Left kidney (tissue), 1 donor: ENCODE measurements at regions not wholly inside any gene's neighbourhood (a gene's known extent, or its start where the extent isn't known, plus 50 kb on each side); places are given as distances from the start of the nearest gene placed in this dataset.

Source experiments
- DNase-seq: peaks from one replicate; pipeline ENCODE4 v3.0.0-alpha.2; 2013

DNA sequence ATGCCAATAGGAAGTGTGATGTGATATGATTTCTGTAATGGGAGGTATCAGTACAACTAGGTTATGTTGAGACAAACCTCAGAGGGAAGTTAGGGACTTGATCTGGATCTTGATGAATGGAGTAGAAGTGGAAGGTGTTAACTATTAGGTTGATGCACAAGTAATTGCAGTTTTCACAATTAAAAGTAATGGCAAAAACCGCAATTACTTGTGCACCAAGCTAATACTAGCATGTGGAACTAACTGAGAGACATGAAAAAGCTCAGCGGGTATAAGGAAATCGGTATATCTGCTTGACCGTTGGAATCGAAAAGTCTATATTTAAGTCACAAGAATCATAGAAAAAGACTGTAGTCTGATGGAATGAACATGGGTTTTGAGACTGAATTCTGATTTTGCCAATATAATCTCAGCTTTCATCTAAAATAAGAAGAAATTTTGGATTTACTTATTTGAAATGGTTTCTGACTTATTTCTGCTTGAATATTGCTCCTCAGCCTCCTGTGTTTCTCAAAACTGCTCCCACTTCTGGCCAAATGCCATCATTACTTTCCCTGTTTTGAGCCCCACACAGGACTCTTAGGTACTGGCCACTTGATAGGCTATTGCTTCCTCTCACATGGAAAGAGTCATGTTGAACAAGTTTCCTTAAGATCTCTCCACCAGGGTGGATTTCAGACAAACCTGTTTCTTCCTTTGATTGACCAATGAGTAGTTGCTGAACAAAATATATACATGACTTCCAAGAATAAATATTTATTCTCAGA, 271.5 kb upstream of the COL8A1 start:
- DNase-seq, result no peak

DNA sequence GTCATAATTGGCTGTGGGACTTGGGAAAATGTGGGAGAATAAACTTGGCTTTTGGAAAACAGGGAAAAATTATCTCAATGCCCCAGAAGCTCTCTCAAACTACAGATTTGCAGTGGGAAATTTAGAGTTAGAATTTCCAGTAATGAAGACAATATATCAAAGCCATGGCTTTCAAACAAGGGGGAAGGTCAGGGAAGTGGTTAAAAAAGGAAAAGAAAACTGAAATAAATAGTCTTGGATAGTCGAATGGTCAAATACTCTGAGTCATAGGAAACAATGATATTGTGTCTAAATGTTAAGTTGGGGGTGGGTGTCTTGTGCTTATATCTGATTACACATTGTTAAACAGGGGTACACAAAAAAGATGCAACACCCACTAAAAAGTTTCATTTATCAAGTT, 272.4 kb upstream of the COL8A1 start:
- DNase-seq, result no peak

DNA sequence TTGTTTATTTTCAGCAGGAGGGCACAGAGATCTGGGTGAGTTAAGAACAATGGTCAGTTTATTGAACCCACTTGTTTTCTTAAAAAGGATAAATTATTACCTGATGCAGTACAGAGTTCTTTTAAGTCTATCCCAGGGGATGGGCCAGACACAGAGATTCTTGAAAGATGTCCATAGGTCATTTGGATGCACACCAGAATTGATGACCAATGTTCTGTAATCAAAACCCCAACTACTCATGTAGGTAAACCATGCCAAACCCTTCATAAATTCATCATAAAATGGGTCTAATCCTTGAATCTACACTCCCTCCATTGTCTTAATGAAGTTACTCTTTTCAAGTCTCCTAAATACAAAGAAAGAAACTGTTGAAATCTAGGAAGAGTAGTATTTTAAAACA, 273.0 kb upstream of the COL8A1 start:
- DNase-seq, result no peak

DNA sequence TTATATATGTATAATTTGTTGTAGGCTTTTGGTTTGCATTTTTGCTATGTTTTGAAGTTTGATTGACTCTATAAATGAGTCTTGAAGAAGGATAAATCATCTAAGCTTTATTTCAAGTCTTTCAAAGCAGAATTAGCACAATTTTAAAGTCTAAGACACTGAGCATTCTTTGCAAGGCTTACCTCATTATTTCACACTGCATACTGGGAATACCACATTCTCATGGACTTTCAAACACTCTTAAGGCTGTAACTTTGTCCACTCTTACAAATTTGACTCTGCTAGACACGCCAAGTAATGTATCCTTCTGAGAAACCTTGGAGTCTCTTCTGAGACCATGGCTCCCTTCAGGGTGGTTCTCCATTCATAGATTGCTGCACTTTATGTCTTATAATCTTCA, 281.3 kb upstream of the COL8A1 start:
- no peak for DNase-seq

DNA sequence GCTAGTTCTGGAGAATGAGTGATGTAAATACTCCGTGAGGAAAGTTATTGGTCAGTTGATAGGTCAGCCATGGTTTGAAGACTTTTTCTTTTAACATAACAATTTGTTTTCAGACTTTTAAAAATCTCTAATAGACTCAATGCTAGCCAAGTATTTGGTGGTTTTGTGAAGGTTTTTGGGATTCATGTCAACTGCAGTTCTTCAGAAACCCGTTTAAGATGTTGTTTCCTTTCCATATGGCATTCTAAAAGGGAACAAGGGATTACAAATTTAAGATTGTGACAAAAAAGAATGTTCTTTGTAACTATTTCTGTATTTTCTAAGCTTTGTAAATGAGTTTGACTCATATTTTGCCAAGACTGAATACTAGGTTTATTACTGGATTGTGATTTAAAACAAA, 281.7 kb upstream of the COL8A1 start:
- no peak for DNase-seq

DNA sequence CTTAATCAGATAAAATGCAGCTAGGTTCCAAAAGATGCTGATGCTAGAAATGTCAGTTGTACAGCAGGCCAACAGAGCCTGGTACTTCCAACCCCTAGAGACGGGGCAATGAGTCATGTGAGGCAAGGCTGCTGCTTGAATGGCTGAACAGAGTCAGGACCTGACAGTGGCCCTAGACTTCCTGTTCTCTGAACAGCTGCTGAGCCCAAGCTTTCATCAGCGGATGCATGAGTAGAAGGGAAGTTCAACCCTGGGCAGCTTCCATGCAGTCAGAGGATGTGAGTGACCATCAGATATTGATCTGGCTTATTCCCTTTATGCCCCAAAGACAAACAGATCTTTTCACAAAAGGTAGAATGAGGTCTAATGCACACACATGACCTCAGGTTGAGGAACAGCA, 282.9 kb upstream of the COL8A1 start:
- DNase-seq, result no peak

DNA sequence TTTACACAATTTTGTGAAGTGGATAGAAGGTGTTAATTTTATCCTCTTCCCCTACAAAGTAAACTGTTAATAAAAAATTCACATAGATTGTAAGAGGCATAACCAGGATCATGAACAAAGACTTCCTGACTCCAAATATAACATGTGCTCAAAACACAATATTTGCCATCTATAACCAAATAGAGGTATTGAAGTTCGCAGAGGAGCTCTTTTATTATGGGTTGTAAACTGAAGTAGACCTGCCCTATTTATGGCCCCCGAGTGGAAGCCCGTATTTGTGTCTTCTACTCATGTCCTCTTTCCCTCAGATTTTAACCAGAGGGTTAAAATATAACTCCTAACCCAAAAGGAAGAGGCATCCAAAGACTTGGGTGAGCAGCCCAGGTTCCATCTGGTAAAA, 285.6 kb upstream of the COL8A1 start:
- no peak for DNase-seq

DNA sequence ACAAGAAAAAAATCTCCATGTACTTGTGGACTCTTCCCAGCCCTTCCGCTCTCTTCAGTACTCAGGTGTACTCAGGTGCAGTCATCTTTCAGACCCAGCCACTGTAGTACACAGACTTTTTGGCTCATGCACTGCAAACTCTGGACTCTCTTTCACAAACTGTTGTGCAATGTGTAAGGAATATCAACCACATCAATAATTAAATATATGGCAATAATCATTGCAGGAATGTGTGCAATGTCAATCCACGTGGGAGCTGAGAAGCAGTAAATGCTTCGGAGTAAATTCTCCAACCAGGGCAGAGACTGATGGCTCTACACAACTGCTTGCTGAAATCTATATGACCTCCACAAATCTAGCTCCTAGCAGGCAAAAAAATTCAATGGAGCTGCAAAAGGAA, 287.3 kb upstream of the COL8A1 start:
- no peak for DNase-seq

DNA sequence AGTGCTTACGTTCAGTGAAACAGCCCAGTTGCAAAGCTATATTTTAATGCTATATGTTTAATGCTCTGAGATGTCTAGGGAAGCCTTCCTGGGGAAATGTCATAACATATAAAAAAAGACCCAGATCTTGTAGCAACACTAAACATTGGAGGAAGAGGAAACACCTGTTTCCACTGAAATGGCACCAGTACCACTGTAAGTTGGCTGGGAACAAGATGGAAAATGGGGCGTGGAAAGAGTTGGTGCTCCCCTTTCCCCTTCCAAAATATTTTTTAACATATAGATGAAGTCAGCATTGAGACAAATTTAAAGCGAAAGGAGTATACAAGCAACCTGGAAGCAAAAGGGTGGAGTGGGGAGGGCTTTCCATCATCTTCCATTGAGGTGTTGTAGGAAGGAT, 289.9 kb upstream of the COL8A1 start:
- no peak for DNase-seq

DNA sequence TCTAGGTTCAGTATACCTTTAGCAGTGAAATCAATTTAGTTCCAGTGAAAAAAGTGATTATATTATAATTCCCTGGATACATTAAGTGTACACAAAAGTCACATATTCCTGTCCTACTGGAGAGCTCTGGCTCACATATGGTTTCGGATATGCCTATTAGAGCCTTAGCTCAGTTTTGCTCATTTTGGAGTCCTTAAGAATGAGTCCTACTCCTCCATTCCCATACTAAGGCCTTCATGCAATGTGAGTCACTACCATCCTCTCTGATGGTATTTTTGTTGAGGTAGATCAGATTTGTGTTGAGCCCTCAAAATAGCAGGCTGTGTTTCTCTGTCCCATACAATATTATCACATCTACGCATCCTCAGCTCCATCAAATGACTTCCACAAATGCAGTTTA, 294.2 kb upstream of the COL8A1 start:
- no peak for DNase-seq

DNA sequence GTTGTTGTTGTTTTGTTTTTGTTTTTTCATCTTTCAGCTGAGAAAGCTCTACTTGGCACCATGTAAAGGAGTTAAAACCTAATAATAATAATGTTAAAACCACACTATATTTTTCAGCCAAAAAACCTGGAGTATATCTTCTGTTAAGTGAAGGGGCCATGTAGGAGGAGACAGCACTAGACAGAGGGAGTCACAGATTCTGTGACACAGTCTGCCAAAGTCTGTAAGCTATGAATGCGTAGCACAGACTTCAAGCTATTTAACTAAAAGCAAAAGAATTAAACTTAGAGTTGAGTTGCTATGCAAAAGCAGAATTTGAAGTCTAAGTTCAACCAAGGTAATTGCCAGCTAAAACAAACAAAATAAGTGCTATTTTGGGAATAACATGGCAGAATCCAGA, 296.0 kb upstream of the COL8A1 start:
- no peak for DNase-seq

DNA sequence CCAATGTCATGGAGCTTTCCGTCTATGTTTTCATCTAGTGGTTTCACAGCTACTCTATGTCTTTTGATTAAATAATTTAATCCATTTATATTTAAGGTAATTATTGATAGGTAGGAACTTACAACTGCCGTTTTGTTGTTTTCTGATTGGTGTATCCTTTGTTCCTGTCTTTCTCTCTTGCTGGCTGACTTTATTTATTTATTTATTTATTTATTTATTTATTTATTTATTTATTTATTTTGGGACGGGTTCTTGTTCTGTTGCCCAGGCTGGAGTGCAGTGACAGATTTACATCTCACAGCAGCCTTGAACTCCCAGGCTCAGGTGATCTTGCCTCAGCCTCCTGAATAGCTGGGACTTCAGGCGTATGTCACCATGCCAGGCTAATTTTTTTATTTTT, 299.2 kb upstream of the COL8A1 start:
- no peak for DNase-seq

DNA sequence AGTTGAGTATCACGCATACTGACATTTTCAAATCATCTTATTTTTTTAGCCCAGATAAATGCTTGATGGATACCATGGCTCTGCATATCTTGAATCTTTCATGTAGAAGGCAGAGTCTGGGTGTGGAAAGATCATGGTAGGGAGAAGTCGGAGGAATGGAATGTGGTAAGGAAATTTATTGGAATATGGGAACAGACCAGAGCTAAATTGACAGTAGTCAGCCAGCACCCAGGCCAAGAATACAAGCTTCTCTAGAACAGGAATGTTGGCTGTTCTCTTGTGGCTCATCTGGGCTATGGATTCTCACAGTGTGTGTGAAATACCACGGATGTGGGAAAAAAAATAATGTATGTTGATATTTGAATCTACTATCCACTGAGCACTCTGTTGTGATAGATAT, 305.7 kb upstream of the COL8A1 start:
- no peak for DNase-seq

DNA sequence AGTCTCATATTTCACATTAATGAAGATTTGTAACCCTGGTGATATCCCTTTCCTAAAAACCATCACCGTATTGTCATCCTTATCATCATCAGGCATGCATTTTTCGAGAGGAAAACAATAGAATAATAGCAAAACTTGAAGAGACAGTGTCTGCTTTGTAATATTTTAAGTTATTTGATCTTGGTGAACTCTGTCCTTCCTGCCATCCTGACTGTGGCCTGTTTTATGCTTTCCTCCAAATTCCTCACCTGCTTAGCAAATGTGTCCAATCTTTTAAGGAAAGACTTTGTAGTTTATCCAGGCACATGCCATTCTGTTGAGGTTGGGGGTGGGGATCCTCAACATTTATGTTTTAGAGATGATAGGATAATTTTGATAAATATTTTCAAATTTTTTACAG, 306.1 kb upstream of the COL8A1 start:
- DNase-seq, result no peak

DNA sequence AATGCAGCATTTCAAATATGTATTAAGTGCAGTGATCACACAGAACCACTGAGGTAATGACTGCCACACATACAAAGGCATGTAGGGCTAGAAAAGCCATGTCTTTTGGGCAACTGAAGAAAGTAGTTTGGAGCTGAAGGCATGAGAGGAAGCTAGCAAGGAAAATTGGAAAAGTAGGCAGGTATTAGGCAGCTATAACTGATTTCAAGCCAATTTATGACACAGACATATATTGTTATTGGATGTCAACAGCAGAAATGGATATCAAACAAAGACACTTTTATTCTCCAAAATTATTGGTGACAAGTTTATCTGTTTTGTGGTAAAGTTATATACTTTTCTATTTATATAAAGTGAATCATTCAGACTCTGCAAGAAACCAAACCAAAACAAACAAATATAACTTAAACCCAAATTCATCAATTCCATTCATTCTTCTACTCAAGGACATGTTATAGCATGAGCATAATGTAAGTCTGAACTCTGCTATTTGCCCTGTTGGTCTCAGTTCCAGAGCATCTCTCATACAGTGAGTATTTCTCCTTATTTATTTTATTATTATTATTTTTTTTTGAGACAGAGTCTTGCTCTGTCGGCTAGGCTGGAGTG, 307.4 kb upstream of the COL8A1 start:
- DNase-seq, result no peak

DNA sequence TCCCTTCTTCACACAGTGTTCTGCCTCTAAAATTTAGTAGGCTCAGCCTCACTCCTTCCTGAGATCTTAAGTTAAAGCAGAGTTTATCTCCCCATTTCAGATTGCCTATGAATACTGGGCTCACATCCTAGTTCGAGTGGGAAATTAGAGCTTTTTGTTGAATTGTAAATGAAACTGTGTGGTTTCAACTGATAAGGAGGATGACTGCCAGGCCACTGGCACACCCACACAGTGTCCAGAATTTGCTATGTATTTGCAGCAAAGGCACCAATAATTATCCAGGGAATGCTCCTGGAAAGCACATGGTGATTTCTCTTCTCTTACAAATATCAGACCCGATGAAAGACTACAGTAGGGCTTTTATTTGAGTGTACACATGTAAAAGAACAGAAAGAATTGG, 308.1 kb upstream of the COL8A1 start:
- no peak for DNase-seq

DNA sequence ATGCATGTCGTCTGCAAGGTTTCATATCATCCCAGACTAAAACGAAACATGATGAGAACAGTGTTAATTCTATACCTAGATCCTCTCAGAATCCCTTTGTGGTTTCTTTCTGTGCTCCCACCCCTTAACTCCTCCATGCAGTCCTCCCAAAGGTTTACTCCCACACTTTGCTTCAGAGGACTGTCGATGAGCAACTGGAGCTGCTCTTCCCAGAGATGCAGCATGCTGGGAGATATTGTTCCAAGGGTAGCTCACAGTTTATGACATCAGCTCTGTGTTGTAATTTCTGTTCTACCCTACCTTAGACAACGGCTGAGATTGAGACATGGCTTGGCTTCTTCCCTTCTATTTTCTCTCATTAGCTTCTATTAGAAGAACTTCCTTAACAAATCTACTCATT, 313.0 kb upstream of the COL8A1 start:
- no peak for DNase-seq

DNA sequence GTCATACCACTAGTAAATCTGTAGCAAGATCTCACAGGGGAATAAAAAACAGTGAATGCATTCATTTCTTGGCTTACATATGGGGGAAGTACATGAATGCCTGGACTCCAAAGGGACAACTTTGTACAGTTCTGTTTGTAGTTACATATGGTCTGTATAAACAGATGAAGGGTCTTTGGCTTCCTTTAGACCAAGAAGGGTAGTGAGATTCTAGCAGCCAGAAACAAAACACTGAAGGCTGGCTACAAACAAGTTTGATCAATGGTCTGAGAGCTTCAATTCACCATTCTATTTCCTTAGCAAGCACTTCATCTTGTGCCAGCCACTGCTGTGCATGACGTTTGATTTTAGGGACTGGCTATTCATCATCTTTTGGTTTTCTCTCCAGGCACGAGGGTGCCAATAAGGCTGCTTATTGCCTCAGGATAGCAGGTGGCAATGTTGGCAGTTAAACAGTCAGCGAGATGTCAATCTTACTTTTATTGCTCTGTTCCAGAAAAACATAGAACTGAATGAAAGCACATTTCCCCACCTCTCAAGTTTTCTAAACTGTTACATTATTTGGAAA, 313.7 kb upstream of the COL8A1 start:
- no peak for DNase-seq

DNA sequence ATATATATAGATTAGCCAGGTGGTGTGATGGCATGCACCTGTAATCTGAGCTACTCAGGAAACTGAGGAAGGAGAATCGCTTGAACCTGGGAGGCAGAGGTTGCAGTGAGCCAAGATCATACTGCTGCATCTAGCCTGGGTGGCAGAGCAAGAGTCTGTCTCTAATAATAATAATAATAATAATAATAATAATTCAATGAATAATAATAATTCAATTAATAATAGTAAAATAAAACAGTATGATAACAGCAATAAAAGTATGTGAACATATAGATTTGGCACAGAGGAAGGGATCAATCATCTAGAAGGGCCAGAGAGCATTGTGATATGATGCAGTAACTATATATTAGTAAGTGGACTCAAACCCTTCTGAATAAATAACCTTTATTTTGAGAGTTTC, 314.5 kb upstream of the COL8A1 start:
- no peak for DNase-seq

DNA sequence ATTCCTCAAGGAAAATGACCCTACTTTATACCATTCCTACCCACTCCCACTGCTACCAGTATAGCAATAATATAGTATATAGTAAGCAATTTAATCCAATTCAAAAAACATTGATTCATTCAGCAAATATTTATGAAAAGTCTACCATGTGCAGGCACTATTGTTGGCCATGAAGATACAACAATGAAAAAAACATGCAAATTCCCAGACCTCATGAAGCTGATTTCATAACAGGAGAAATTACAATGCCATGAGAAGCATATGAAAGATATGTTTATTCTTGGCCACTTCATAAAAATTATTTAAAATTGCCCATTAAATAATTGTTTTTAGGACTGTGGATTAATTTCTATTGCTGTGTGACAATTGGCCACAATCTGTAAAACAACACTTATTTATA, 315.8 kb upstream of the COL8A1 start:
- no peak for DNase-seq

DNA sequence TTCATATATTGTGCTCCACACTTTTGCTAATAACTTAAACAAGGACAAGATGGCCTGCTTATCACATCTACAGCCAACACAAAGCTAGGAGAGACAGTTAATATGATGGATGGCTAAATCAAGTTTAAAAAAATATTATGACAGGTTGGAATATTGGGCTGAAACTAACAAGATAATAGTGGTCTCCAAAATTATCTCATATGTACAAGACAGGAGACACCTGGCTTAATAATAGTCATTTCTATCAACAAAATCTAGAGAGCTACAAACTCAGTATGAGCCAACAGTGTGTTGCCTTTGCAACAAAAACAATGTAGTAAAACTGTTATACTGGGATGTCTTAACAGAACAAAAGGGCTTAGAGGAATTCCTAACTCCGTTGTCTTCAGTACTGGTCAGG, 317.1 kb upstream of the COL8A1 start:
- no peak for DNase-seq

DNA sequence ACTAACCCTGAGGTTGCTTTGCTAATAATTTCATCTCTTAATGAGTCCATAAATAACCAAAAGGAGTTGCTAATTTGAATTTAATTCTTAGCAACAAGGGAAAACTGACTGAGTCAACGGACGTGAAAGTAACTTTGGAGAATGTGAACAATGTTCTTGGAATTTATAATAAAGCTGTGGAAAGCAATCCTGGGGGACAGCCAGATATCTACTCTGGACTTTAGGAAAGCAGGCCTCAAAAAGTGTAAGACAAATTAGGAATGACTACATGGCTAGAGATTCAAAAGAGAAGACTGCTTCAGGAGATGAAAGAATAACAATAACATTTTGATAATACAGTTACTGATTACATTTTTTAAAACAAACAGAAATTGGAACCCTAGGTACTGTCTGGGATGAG, 318.4 kb upstream of the COL8A1 start:
- no peak for DNase-seq

DNA sequence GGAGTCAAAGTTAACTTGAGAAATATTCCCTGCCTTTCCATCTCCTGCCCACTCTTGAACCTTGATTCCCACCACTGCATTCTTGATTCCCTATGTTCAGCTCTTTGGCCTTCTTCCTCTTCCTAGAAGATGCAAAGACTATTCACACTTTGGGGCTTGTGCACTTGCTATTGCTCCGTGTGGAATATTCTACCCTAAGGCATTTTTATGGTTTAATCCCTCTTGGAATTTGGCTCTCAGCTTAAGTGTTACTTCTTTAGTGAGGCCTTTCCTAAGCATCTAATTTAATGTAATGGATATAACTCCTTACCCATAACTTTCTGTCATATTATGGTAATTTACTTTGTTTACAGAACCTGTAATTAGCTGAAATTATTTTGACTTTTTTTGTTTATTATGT, 318.9 kb upstream of the COL8A1 start:
- DNase-seq, result no peak

DNA sequence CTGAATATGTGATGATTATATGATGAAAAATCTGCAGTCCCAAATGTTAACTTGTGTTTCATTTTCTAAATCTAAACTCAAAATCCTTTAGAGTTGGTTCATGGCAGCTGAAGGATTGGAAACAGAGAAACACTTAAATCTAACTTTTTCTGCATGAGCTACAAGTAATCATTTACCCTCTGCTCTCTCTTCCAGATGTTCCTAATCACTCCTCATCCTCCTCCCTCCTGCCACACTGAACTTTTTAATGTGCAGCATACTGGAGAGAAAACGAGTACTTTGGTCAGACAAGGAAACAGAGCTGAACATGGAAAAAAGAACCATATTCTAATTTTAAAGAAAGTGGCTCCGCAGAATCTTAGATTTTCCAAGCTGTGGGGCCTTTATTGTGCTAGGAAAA, 321.2 kb upstream of the COL8A1 start:
- DNase-seq, result no peak
